ES-I3 (cell line): ENCODE measurements at regions not wholly inside any gene's neighbourhood (a gene's known extent, or its start where the extent isn't known, plus 50 kb on each side); places are given as distances from the start of the nearest gene placed in this dataset.

Experiments used
- H3K36me3 ChIP-seq: 2 replicates; pipeline ENCODE4 v1.6.1; 2013; ENCODE audit warnings: mild to moderate bottlenecking, low read length, control low read depth, moderate library complexity; ENCODE audit not compliant: insufficient read depth
- H3K4me1 ChIP-seq: 2 replicates; pipeline ENCODE4 v1.6.1; 2013; ENCODE audit warnings: mild to moderate bottlenecking, control low read depth, low read length; ENCODE audit not compliant: insufficient read depth
- H3K9ac ChIP-seq: 2 replicates; pipeline ENCODE4 v1.6.1; 2013; ENCODE audit warnings: low read depth, mild to moderate bottlenecking, low read length, moderate library complexity
- H3K9me3 ChIP-seq: 2 replicates; pipeline ENCODE4 v1.6.1; 2013; ENCODE audit warnings: mild to moderate bottlenecking, low read length, moderate library complexity; ENCODE audit not compliant: control insufficient read depth, insufficient read depth

DNA sequence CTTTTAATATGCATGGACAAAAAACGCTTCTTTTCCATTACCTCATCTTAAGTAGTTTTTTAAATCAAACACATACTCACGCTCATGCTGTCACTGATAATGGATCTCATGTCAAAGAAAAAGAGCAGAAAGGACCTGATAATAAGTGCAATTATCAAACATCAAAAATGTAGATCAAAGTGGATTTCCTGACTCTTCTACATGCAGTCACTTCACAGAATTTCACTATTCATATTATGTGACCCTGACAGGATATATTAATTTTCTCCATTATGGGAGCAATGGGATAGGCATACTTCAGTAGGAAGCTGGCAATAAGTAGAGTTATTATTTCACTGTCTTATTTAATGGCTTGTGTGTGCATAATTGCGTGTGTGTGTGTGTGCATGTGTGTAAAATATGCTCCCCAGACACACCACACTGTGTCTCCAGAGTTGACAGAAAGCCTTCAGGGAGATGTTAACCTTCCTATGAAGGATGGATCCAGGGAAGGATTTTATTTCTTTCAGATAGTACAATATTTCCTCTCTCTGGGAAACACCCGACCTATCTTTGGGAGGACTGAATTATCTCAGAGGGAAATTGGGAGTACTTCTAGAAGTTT lies 445.2 kb downstream of the SH2D1A start:
- peaks cover 5% of the 10 kb centered on the region; the same call in 1 of the 2 replicates for H3K9me3 ChIP-seq
- no peaks in the 10 kb centered on the region for H3K4me1 ChIP-seq
- H3K36me3 ChIP-seq = no peaks in the 10 kb centered on the region
- no peak overlapping the region for H3K9ac ChIP-seq

DNA sequence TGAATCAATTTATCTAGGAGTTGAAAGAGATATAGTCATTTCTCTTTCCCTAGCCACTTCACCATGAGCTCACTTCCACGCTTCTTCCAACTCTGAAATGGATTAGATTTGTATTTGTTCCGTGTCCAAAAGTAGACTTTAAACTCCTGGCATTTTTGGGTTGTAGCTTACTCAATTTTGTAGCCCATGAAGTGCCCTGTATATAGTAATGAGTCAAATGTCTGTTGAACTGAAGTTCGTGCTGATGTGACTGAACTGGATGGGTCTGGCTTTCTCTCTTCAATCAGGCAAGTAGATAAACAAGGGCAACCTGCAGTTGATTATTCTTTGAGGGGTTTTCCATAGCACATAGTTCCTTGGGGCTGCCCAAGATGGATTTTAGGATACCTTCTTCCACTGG lies 450.6 kb downstream of the SH2D1A start:
- Histone ChIP-seq H3K4me1 (no peaks in the 10 kb centered on the region), H3K36me3 (peaks cover 2% of the 10 kb centered on the region; the same call in 1 of the 2 replicates), H3K9me3 (no peaks in the 10 kb centered on the region), H3K9ac (no peak overlapping the region)

DNA sequence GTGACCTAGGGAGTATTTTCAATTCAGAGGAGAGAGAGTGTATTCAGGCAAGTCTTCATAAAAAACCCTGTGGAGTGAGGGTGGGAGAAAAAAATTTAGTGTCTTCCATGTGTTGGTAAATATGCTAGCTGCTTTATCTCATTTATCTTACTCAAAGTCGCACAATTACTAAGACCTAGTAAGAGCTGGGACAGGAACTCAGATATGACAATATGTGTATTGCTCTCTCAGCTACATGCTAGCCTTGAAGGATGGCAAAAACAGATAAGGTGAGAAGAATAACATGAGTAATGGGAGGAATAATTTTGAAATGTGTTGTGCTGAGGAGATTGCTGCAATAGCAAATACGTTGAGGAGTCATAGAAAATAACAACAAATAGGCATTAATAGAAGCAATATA lies 458.6 kb downstream of the SH2D1A start:
- no peak overlapping the region for H3K9ac ChIP-seq
- H3K9me3 ChIP-seq = no peaks in the 10 kb centered on the region
- H3K36me3 ChIP-seq = peaks cover under 1% of the 10 kb centered on the region; the same call in 1 of the 2 replicates
- no peaks in the 10 kb centered on the region; the same call in 1 of the 2 replicates for H3K4me1 ChIP-seq

DNA sequence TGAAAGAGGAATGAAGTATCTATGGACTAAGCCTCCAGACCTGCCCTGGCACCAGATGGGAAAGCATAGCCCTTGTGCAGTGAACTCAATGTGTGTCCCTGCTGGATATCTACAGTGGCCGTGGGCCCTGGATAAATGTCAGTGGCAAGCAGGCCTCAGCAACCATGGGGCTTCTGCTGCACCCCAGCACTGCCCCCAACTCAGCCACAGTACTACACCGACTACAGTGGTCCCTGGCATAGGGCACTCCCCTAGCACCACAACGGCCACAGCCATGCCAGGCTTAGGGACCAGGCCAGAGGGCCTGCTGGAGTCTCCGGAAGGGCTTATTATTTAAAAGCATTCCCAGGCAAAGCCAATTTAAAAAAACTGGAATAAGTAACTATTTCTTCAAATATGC lies 459.1 kb downstream of the SH2D1A start:
- H3K9me3 ChIP-seq = no peaks in the 10 kb centered on the region
- H3K4me1 ChIP-seq = no peaks in the 10 kb centered on the region; the same call in 1 of the 2 replicates
- no peaks in the 10 kb centered on the region for H3K36me3 ChIP-seq
- H3K9ac ChIP-seq = no peak overlapping the region

DNA sequence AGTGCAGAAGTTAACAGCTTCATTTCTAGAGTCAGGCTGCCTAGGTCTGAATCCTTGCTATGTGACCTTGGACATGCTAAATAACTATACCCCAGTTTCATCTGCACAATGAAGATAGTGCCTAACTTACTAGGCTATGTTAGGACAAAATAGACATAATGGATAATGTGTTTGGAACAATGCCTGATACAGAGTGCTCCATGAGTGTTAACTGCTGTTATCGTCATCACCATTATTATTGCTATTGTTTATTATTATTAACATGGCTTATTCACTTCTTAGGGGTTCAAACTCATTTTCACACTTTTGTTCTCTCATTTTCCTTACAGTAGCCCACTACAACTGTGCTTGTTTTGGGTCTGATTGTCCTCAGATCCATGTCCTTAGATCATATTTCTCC lies 467.7 kb downstream of the SH2D1A start:
- Histone ChIP-seq H3K9me3 (no peaks in the 10 kb centered on the region), H3K9ac (no peak overlapping the region), H3K4me1 (no peaks in the 10 kb centered on the region), H3K36me3 (no peaks in the 10 kb centered on the region)

DNA sequence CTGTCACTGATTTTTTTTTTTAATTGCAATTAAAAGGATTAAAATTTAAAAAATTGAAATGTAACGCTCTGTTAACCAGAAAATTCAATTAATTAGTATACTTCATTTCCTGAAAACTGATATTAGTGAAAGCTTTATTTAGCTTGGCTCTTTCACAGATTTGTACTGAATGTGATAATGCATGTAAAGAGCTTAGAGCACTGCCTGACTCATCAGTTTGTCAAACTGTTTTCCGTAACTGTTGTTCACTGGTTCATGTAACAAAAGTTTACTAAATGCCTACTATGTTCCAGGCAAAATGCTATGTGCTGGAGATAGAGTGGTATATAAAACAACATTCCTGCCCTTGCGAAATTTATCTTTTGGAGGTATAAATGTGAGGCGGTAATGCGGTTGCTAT lies 471.7 kb downstream of the SH2D1A start:
- H3K9ac ChIP-seq = no peak overlapping the region
- H3K9me3 ChIP-seq = no peaks in the 10 kb centered on the region
- H3K4me1 ChIP-seq = no peaks in the 10 kb centered on the region
- H3K36me3 ChIP-seq = no peaks in the 10 kb centered on the region

DNA sequence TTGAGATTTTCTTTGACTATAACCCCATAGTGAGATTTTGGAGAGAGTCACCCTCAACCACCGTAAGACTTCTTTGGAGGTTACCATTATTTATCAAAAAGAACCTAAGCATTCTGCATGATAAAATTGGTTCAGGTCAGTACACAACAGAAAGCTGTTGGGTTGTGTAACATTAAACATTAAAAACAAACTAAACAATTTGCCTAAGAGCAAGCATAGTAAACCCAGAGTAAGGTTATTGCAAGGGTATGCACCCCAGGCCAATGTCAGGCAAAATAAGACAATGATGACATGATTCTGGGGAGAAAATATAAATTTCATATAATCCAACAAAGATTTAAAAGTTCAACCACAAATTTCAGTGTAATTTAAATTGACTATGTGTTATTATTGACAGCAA lies 472.4 kb downstream of the SH2D1A start:
- Histone ChIP-seq H3K9ac (no peak overlapping the region), H3K9me3 (no peaks in the 10 kb centered on the region), H3K4me1 (no peaks in the 10 kb centered on the region), H3K36me3 (no peaks in the 10 kb centered on the region)

DNA sequence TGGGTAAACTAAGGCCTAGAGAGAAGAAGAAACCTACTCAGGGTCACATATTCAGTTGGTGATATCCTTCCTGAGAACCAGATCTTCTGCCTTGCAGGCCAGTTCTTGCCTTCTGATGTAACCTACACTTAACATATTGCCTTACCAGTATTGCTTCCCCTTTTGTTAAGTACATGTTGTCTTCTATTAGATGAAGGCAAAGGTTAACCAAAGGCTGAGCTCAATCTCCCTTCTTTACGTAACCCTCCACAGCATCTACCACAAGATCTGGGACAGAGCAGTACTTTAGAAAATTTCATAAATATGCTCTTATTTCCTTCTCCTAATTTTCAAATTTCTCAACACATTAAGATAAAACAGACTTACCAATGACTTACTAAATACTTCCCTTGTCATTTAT lies 474.4 kb downstream of the SH2D1A start:
- Histone ChIP-seq H3K9me3 (no peaks in the 10 kb centered on the region), H3K9ac (no peak overlapping the region), H3K4me1 (no peaks in the 10 kb centered on the region), H3K36me3 (no peaks in the 10 kb centered on the region)

DNA sequence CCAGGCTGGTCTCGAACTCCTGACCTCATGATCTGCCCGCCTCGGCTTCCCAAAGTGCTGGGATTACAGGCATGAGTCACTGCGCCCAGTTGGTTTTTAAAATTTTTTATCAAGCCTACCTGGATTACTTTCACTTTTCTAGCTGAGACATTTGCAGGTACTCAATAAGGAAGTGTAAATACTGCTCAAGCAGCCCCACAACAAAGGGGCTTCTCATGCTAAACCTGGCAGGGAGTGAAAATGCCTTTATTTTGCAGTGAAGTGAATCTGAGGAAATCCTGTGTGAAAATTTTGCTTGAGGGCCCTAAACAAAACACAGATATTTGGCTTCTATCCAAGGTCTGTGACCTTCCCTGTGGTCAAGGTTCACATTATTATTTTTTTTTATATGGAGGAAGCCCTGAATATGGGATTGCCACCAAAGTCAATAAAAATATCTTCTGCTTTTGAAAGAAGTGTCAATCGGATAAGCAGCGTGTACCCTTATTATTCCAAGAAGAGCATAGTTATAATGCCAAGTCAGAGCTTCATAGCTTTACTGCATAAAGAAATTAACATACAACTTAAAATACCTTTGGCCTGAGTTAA lies 481.0 kb downstream of the SH2D1A start:
- H3K36me3 ChIP-seq = no peaks in the 10 kb centered on the region
- no peaks in the 10 kb centered on the region; the same call in 1 of the 2 replicates for H3K4me1 ChIP-seq
- H3K9ac ChIP-seq = no peak overlapping the region
- no peaks in the 10 kb centered on the region for H3K9me3 ChIP-seq

DNA sequence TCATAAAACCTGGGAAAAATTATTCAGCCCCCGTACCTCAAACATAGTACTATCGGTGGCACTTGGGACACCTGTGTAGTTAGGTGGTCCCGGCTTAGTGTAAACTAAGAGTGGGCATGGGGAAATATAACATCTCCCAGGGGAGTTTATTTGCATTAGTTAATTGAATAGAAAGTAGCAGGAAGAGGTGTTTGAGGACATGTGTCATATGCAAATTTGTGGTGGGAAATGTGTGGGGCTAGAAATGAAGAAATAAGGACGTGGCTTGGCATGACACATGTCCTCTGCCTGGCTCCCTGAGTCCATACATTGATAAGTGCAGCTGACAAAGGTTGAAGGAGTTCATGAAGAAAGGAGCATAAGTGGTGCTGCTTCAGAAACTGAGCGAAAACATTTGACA lies 483.6 kb downstream of the SH2D1A start:
- Histone ChIP-seq H3K4me1 (no peaks in the 10 kb centered on the region; the same call in 1 of the 2 replicates), H3K36me3 (no peaks in the 10 kb centered on the region), H3K9ac (no peak overlapping the region)

DNA sequence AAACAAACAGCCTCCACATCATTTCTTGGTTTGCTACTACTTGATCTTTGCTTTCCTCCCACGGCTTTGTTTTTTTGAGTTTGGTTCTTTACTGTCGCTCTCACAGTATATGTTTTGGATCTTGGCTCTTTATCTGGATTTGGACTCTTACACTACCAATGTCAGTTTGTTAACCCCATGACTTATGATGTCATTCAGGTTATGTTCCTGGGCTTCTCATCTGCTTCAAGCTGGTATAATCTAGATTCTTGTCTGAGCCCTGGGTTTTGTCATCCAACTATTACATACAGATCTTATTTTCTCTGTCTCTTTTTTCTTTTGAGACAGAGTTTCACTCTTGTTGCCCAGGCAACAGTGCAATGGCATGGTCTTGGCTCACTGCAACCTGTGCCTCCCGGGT lies 482.9 kb upstream of the TEX13C start:
- H3K9me3 ChIP-seq = no peaks in the 10 kb centered on the region
- no peaks in the 10 kb centered on the region for H3K36me3 ChIP-seq
- no peak overlapping the region for H3K9ac ChIP-seq
- H3K4me1 ChIP-seq = peaks cover 6% of the 10 kb centered on the region; the same call in 1 of the 2 replicates

More for the DNA sequence above, 483.6 kb downstream of the SH2D1A start:
- H3K9me3 ChIP-seq = no peaks in the 10 kb centered on the region

DNA sequence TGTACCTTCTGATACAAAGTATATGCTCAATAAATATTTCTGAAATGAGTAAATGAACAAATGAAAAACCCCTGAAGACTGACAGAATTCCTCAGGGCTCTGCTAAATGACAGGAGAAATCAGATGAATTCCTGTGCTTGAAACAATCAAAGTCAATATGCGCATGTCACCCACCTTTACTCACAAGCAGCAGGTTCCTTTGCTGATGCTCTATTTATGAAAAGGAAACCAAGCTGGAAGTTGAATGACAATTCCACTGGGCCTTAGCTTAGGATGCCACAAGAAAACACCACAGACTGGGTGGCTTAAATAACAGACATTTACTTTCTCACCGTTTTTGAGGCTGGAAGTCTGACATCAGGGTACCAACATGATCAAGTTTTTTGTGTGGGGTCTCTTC lies 477.5 kb upstream of the TEX13C start:
- no peaks in the 10 kb centered on the region for H3K36me3 ChIP-seq
- no peak overlapping the region for H3K9ac ChIP-seq
- H3K9me3 ChIP-seq = no peaks in the 10 kb centered on the region
- peaks cover 21% of the 10 kb centered on the region for H3K4me1 ChIP-seq

DNA sequence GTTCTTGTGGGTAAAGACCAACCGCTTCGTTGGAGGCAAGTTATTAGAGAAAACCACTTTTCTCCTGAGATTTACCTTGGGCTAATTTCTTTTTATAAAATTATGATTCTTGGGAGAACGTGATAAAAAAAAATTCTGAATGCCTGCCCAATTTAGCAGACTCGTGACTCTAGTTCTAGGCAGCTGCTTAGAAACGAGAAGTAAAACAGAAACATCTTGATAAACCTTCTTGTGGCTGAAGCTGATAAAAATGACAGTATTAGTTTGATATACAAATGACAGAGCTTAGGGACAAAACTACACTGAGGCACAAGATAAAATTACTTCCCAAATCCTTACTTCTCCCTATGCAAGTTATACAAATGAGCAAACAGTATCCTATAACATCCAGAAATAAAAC lies 458.9 kb upstream of the TEX13C start:
- no peak overlapping the region for H3K9ac ChIP-seq
- H3K36me3 ChIP-seq = no peaks in the 10 kb centered on the region
- H3K4me1 ChIP-seq = no peaks in the 10 kb centered on the region
- H3K9me3 ChIP-seq = no peaks in the 10 kb centered on the region

DNA sequence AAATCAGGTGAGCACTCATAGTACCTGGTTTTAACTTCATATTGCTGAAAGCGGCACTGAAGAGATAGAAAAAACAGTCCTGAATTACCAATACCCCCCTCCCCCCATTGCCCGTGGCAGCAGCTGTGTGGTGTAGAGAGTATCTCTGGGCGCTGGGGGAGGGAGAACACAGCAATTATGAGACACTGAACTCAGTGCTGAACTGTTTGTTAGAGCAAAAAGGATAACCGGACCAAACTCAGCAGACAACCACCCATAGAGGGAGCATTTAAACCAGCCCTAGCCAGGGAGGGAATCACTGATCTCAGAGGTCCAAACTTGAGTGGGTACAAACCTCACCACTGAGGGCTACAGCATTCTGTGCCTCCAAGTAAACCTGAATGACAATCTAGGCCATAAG lies 457.4 kb upstream of the TEX13C start:
- H3K9me3 ChIP-seq = no peaks in the 10 kb centered on the region
- no peak overlapping the region for H3K9ac ChIP-seq
- H3K4me1 ChIP-seq = no peaks in the 10 kb centered on the region
- no peaks in the 10 kb centered on the region for H3K36me3 ChIP-seq

DNA sequence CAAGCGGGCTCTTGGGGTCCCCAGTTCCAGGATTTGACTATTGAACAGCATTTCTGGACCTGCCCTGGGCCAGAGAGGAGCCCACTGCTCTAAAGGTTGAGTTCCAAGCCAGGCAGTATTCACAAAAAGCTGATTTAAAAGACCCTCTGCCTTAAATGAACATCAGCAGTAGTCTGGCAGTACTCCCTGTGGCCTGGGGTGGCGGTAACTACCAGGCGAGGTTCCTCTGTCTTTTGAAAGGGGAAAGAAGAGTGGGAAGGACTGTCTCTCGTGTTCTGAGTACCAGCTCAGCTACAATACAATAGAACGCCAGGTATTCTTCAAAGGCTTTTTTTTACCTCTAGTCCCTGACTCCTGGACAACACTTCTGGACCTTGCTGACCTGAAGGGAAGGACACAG lies 456.4 kb upstream of the TEX13C start:
- H3K4me1 ChIP-seq = no peaks in the 10 kb centered on the region
- no peak overlapping the region for H3K9ac ChIP-seq
- H3K9me3 ChIP-seq = no peaks in the 10 kb centered on the region

More for the DNA sequence above, 456.4 kb upstream of the TEX13C start:
- no peaks in the 10 kb centered on the region for H3K36me3 ChIP-seq
